H1 (cell line): ENCODE measurements at regions not wholly inside any gene's neighbourhood (a gene's known extent, or its start where the extent isn't known, plus 50 kb on each side); places are given as distances from the start of the nearest gene placed in this dataset.

Experiments
- CTCF ChIA-PET: fragments of 300-600 bp; sonication (Branson Sonifier 250); formaldehyde crosslinking; loops from one replicate; lab custom pipeline; 2021; ENCODE audit not compliant: partially characterized antibody; lab: Charles Lee
- POLR2A ChIA-PET: fragments of 300-600 bp; sonication (Branson Sonifier 250); formaldehyde crosslinking; loops from one replicate; lab custom pipeline; 2021; ENCODE audit warnings: inconsistent platforms; ENCODE audit not compliant: partially characterized antibody; lab: Charles Lee
- DNase-seq, 2 experiments: peaks; one replicate each; pipeline versions ENCODE4 v3.0.0 to v3.0.0-alpha.2; 2010 to 2022; ENCODE audit warnings: low spot score in 2 of 2, low read depth in 1 of 2, mixed read lengths in 1 of 2
- FAIRE-seq: peaks from 2 replicates; lab custom pipeline; 2011; peaks lifted over from hg19 to GRCh38; lab: Jason Lieb, UNC
- H2AFZ ChIP-seq: 2 replicates; pipeline ENCODE4 v1.8.1; 2012; ENCODE audit warnings: low read length, inconsistent platforms
- H2AK5ac ChIP-seq: 2 replicates; pipeline ENCODE4 v1.6.1; 2013; ENCODE audit warnings: low read depth, low read length
- H2BK120ac ChIP-seq: replicated peaks from 2 replicates; pipeline ENCODE3; 2013; ENCODE audit warnings: low read depth, low read length, inconsistent platforms
- H2BK12ac ChIP-seq: 2 replicates; pipeline ENCODE4 v1.6.1; 2013; ENCODE audit warnings: low read depth, low read length
- H2BK15ac ChIP-seq: 2 replicates; pipeline ENCODE4 v1.6.1; 2013; ENCODE audit warnings: low read length
- H2BK20ac ChIP-seq: 2 replicates; pipeline ENCODE4 v1.6.1; 2013; ENCODE audit warnings: low read length
- H2BK5ac ChIP-seq: 2 replicates; pipeline ENCODE4 v1.6.1; 2013; ENCODE audit warnings: low read depth, low read length
- H3K14ac ChIP-seq: 2 replicates; pipeline ENCODE4 v1.6.1; 2013; ENCODE audit warnings: inconsistent platforms; ENCODE audit not compliant: insufficient read length
- H3K18ac ChIP-seq: 2 replicates; pipeline ENCODE4 v1.6.1; 2013; ENCODE audit warnings: low read length; ENCODE audit errors: extremely low read depth
- H3K23ac ChIP-seq: 2 replicates; pipeline ENCODE4 v1.6.1; 2013; ENCODE audit warnings: inconsistent platforms; ENCODE audit not compliant: insufficient read length
- H3K23me2 ChIP-seq: 2 replicates; pipeline ENCODE4 v1.6.1; 2013; ENCODE audit warnings: low read depth, low read length
- H3K27ac ChIP-seq: 2 replicates; pipeline ENCODE4 v1.6.1; 2011; ENCODE audit warnings: low read depth, low read length, inconsistent platforms
- H3K27me3 ChIP-seq, 4 experiments: replicated peaks in 1 of 4; 1 replicate in 1 of 4; 2 replicates in 3 of 4; pipeline versions ENCODE4 v1.6.1 to v1.8.1; 2011 to 2013; ENCODE audit warnings: low read length in 3 of 4, mild to moderate bottlenecking in 3 of 4, inconsistent platforms in 2 of 4, mixed read lengths in 2 of 4, moderate library complexity in 1 of 4; ENCODE audit not compliant: control insufficient read depth in 3 of 4, insufficient read depth in 3 of 4; ENCODE audit errors: extremely low read depth in 1 of 4
- H3K36me3 ChIP-seq, 4 experiments: 2 replicates each; pipeline versions ENCODE4 v1.6.1 to v1.8.1; 2011 to 2013; ENCODE audit warnings: mild to moderate bottlenecking in 4 of 4, low read length in 3 of 4, moderate library complexity in 2 of 4, control low read depth in 1 of 4, inconsistent platforms in 1 of 4; ENCODE audit not compliant: insufficient read depth in 4 of 4, control insufficient read depth in 2 of 4
- H3K4ac ChIP-seq: replicated peaks from 2 replicates; pipeline ENCODE3; 2013; ENCODE audit warnings: low read length, low read depth, mixed read lengths, inconsistent platforms; ENCODE audit not compliant: insufficient read length
- H3K4me1 ChIP-seq, 4 experiments: replicated peaks in 1 of 4; 1 replicate in 1 of 4; 2 replicates in 3 of 4; pipeline versions ENCODE4 v1.6.1 to v1.8.1; 2011 to 2013; ENCODE audit warnings: low read length in 3 of 4, inconsistent platforms in 2 of 4, mixed read lengths in 1 of 4; ENCODE audit not compliant: insufficient read depth in 4 of 4, control insufficient read depth in 3 of 4
- H3K4me2 ChIP-seq, 2 experiments: 2 replicates each; pipeline versions ENCODE4 v1.6.1 to v1.8.1; 2011 to 2013; ENCODE audit warnings: low read depth in 2 of 2, low read length in 2 of 2, control low read depth in 1 of 2, inconsistent platforms in 1 of 2, mild to moderate bottlenecking in 1 of 2; ENCODE audit not compliant: insufficient read depth in 1 of 2
- H3K4me3 ChIP-seq, 4 experiments: fragments of 200-600, 300-600 bp in 1 of 4; sonication (generic), shearing (Covaris generic), sonication (Bioruptor Twin) in 1 of 4; 2 replicates each; pipeline versions ENCODE4 v1.5.1 to v1.8.1; 2011 to 2016; ENCODE audit warnings: low read length in 4 of 4, low read depth in 3 of 4, control low read depth in 2 of 4, inconsistent platforms in 2 of 4, mild to moderate bottlenecking in 2 of 4, mixed read lengths in 1 of 4, moderate library complexity in 1 of 4; ENCODE audit not compliant: insufficient read depth in 2 of 4; ENCODE audit errors: extremely low read depth in 1 of 4
- H3K56ac ChIP-seq: replicated peaks from 2 replicates; pipeline ENCODE3; 2013; ENCODE audit warnings: low read depth, mild to moderate bottlenecking, mixed read lengths, low read length, inconsistent platforms; ENCODE audit not compliant: insufficient read length
- H3K79me1 ChIP-seq: 2 replicates; pipeline ENCODE4 v1.6.1; 2013; ENCODE audit warnings: low read depth, low read length, control low read depth
- H3K79me2 ChIP-seq, 2 experiments: 2 replicates each; pipeline versions ENCODE4 v1.6.1 to v1.8.1; 2012 to 2013; ENCODE audit warnings: low read length in 2 of 2, mild to moderate bottlenecking in 2 of 2, inconsistent platforms in 1 of 2; ENCODE audit not compliant: insufficient read depth in 2 of 2, control insufficient read depth in 1 of 2
- H3K9ac ChIP-seq, 4 experiments: replicated peaks in 1 of 4; 1 replicate in 1 of 4; 2 replicates in 3 of 4; pipeline versions ENCODE4 v1.6.1 to v1.8.1; 2011 to 2013; ENCODE audit warnings: low read depth in 3 of 4, low read length in 3 of 4, control low read depth in 2 of 4, mild to moderate bottlenecking in 2 of 4, moderate library complexity in 2 of 4, inconsistent platforms in 1 of 4; ENCODE audit errors: extremely low read depth in 1 of 4
- H3K9me3 ChIP-seq, 2 experiments: 2 replicates each; pipeline versions ENCODE4 v1.6.1 to v1.8.1; 2012 to 2013; ENCODE audit warnings: mild to moderate bottlenecking in 2 of 2, moderate library complexity in 2 of 2, control low read depth in 1 of 2, inconsistent platforms in 1 of 2, low read depth in 1 of 2, low read length in 1 of 2, mixed read lengths in 1 of 2; ENCODE audit not compliant: insufficient read depth in 2 of 2
- H4K20me1 ChIP-seq, 2 experiments: replicated peaks in 1 of 2; 2 replicates each; pipeline versions ENCODE3 to v1.8.1; 2011 to 2013; ENCODE audit warnings: inconsistent platforms in 2 of 2, low read length in 2 of 2, mild to moderate bottlenecking in 1 of 2; ENCODE audit not compliant: insufficient read depth in 2 of 2, control insufficient read depth in 1 of 2
- H4K5ac ChIP-seq: 2 replicates; pipeline ENCODE4 v1.6.1; 2013; ENCODE audit warnings: low read length, low read depth, mixed read lengths, inconsistent platforms; ENCODE audit not compliant: insufficient read length
- H4K8ac ChIP-seq: 2 replicates; pipeline ENCODE4 v1.8.0; 2013; ENCODE audit warnings: mild to moderate bottlenecking, moderate library complexity, low read length, inconsistent platforms; ENCODE audit not compliant: insufficient read depth; ENCODE audit errors: extremely low read depth
- H4K91ac ChIP-seq: replicated peaks from 2 replicates; pipeline ENCODE3; 2013; ENCODE audit warnings: low read length, mixed read lengths, inconsistent platforms; ENCODE audit not compliant: insufficient read length
- GTF2F1 ChIP-seq: IDR thresholded peaks from 2 replicates; pipeline ENCODE4 v1.6.1; 2012; ENCODE audit warnings: low read depth, low read length, improper control_type of control experiment, borderline replicate concordance
- NRF1 ChIP-seq: IDR thresholded peaks from 2 replicates; pipeline ENCODE4 v1.6.1; 2011; ENCODE audit warnings: mild to moderate bottlenecking, low read depth, low read length, improper control_type of control experiment
- POLR2A ChIP-seq, 2 experiments: IDR thresholded peaks; 1 replicate in 1 of 2; 2 replicates in 1 of 2; pipeline ENCODE4 v1.6.1; 2011; ENCODE audit warnings: low read depth in 2 of 2, low read length in 2 of 2, mild to moderate bottlenecking in 2 of 2; ENCODE audit errors: control extremely low read depth in 1 of 2
- POLR2AphosphoS5 ChIP-seq: IDR thresholded peaks from 2 replicates; pipeline ENCODE4 v1.6.1; 2011; ENCODE audit warnings: low read depth, low read length
- ZNF274 ChIP-seq: IDR thresholded peaks from 2 replicates; pipeline ENCODE4 v1.7.0; 2012; ENCODE audit warnings: low read length, borderline replicate concordance; ENCODE audit errors: extremely low read depth
- WGBS, 2 experiments: shearing (Covaris generic) in 1 of 2; methylation state at CpG; one replicate each; pipeline versions ENCODE4 v1.1.6 to v1.1.7; 2013 to 2015; ENCODE audit warnings: low lambda C conversion rate in 2 of 2, mixed read lengths in 2 of 2, inconsistent platforms in 1 of 2, low coverage in 1 of 2, missing lambda C conversion rate in 1 of 2; ENCODE audit not compliant: insufficient replicate concordance in 2 of 2, insufficient coverage in 1 of 2, insufficient read length in 1 of 2; ENCODE audit errors: extremely low coverage in 1 of 2, missing lambda C conversion rate in 1 of 2; 5-methylcytosine and 5-hydroxymethylcytosine counted together

GRCh38 chr4:92252846-92253245 lies 50.9 kb upstream of the GRID2 start:
- POLR2A ChIA-PET = interaction anchor here (1.5 kb wide), 1 partner anchor 28 kb away, joined by 4 read pairs; no protein-coding TSS in a partner anchor
- Histone ChIP-seq H3K36me3 (peaks cover 0 to 15% (median 7%) of the 10 kb centered on the region in 4 experiments; a peak in 3 of 8 replicates), H3K27ac (no peak overlapping the region), H2BK120ac (no peak overlapping the region), H3K14ac (no peak overlapping the region), H2BK15ac (no peak overlapping the region), H2BK20ac (no peak overlapping the region), H4K91ac (no peak overlapping the region), H3K23ac (no peak overlapping the region), H3K9me3 (peaks cover 64 to 85% of the 10 kb centered on the region in 2 experiments), H3K4me3 (no peak overlapping the region; a peak in 1 of 8 replicates), H3K18ac (no peak overlapping the region), H2AK5ac (no peak overlapping the region), H3K4ac (no peak overlapping the region), H2BK12ac (no peak overlapping the region), H2BK5ac (no peak overlapping the region), H4K8ac (no peak overlapping the region), H3K23me2 (no peaks in the 10 kb centered on the region), H3K79me1 (no peaks in the 10 kb centered on the region; the same call in 1 of the 2 replicates), H2AFZ (no peak overlapping the region), H3K4me2 (no peak overlapping the region), H4K5ac (no peak overlapping the region), H3K79me2 (no peaks in the 10 kb centered on the region), H3K27me3 (no peaks in the 10 kb centered on the region; a peak in 2 of 7 replicates), H4K20me1 (no peaks in the 10 kb centered on the region), H3K56ac (no peak overlapping the region), H3K4me1 (no peaks in the 10 kb centered on the region), H3K9ac (no peak overlapping the region)
- CTCF ChIA-PET = interaction anchor here (1.0 kb wide), 1 partner anchor 12 kb away, joined by 3 read pairs; no protein-coding TSS in a partner anchor
- TF ChIP-seq POLR2AphosphoS5 = peak; percentile 36; the same call in 1 of the 2 replicates
- no peak for TF ChIP-seq ZNF274
- TF ChIP-seq POLR2A (IDR thresholded peaks at IDR 0.05; ENCODE audit: control extremely low read depth in 1 of 2, low read depth in 2 of 2, low read length in 2 of 2) = peak; percentile 25 to 78
- TF ChIP-seq GTF2F1 = peak; percentile 45; the same call in 1 of the 2 replicates
- no peak for TF ChIP-seq NRF1
- WGBS, 2 experiments = 94% methylated on average over 3 of the region's 3 CpGs; no CpG with 5 or more reads in 1 of the 2 experiments
- FAIRE-seq (no peak), DNase-seq (no peak)
